GM10266 (cell line): ENCODE measurements at regions not wholly inside any gene's neighbourhood (a gene's known extent, or its start where the extent isn't known, plus 50 kb on each side); places are given as distances from the start of the nearest gene placed in this dataset.

Experiments used
- DNase-seq: peaks from one replicate; pipeline ENCODE4 v3.0.0; 2012; ENCODE audit errors: extremely low spot score
- TF ChIP-seq, protein P1 (sequence below): IDR thresholded peaks from 2 replicates; pipeline ENCODE4 v1.5.1; 2012; ENCODE audit warnings: mild to moderate bottlenecking, low read depth; ENCODE audit not compliant: control insufficient read depth, insufficient read depth; ENCODE audit errors: missing control alignments

- DNase-seq: no peak
- TF ChIP-seq, protein P1, sequence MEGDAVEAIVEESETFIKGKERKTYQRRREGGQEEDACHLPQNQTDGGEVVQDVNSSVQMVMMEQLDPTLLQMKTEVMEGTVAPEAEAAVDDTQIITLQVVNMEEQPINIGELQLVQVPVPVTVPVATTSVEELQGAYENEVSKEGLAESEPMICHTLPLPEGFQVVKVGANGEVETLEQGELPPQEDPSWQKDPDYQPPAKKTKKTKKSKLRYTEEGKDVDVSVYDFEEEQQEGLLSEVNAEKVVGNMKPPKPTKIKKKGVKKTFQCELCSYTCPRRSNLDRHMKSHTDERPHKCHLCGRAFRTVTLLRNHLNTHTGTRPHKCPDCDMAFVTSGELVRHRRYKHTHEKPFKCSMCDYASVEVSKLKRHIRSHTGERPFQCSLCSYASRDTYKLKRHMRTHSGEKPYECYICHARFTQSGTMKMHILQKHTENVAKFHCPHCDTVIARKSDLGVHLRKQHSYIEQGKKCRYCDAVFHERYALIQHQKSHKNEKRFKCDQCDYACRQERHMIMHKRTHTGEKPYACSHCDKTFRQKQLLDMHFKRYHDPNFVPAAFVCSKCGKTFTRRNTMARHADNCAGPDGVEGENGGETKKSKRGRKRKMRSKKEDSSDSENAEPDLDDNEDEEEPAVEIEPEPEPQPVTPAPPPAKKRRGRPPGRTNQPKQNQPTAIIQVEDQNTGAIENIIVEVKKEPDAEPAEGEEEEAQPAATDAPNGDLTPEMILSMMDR: no peak
Observed at GRCh38 chr2:221042926-221043325, 529.2 kb downstream of the EPHA4 start.

- TF ChIP-seq, protein P1: no peak
Observed at GRCh38 chr2:221044781-221045180, 527.3 kb downstream of the EPHA4 start.

GRCh38 chr2:221050020-221050795 lies 521.9 kb downstream of the EPHA4 start:
- TF ChIP-seq, protein P1: no peak

More at GRCh38 chr2:221044781-221045180, 527.3 kb downstream of the EPHA4 start:
- DNase-seq: no peak

GRCh38 chr2:221051162-221051561 lies 520.9 kb downstream of the EPHA4 start:
- DNase-seq: no peak
- TF ChIP-seq, protein P1: no peak

More at GRCh38 chr2:221050020-221050795, 521.9 kb downstream of the EPHA4 start:
- DNase-seq: no peak

DNA sequence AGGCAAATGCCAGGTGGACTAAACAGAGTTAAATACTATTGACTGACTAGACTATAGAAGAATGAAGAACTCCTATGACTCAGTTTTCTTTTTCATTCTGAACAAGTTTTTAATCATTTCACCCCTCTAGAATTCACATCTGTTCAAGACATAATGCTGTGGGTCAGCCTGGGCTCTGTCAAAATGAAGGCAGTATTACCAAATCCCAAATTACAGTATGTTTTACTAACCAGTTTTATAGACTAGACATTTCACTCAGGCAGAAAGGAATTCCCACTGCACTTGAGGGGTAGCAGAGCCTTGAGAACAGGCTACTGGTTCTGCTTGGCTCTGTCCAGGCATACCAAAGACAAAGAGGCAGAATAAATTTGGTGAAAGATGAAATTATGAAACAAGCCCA lies 511.7 kb downstream of the EPHA4 start:
- TF ChIP-seq, protein P1: no peak
- no peak for DNase-seq

GRCh38 chr2:221063568-221063967 lies 508.5 kb downstream of the EPHA4 start:
- DNase-seq: no peak
- TF ChIP-seq, protein P1: no peak
